T-cell (primary cell): ENCODE measurements at regions not wholly inside any gene's neighbourhood (a gene's known extent, or its start where the extent isn't known, plus 50 kb on each side); places are given as distances from the start of the nearest gene placed in this dataset.

Experiments
- ATAC-seq, 4 experiments: fragments of 200-7000 bp in 3 of 4; fragments of 150-1000 bp in 1 of 4; cut with Tn5 transposase; replicated peaks in 1 of 4; 1 replicate in 3 of 4; 2 replicates in 1 of 4; pipeline ENCODE4 v1.10.0; 2021; ENCODE audit warnings: moderate library complexity in 3 of 4, mild to moderate bottlenecking in 2 of 4, moderate number of reproducible peaks in 1 of 4
- CTCF ChIA-PET, 2 donors: fragments of 300-600 bp; sonication (Branson Sonifier 250); formaldehyde crosslinking; loops; one replicate each; lab custom pipeline; 2022; ENCODE audit warnings: antibody characterized with exemption in 2 of 2; lab: Charles Lee
- POLR2A ChIA-PET, 2 donors: fragments of 300-600 bp; sonication (Branson Sonifier 250); formaldehyde crosslinking; loops; one replicate each; lab custom pipeline; 2022; ENCODE audit warnings: antibody characterized with exemption in 2 of 2; lab: Charles Lee
- DNase-seq, 35 experiments: peaks; one replicate each; pipeline versions ENCODE4 v3.0.0 to v3.0.0-alpha.2; 2013 to 2023
- H3K27ac ChIP-seq: one replicate; pipeline ENCODE4 v1.5.1; 2013; ENCODE audit warnings: low read length
- H3K27me3 ChIP-seq, 2 experiments: replicated peaks in 1 of 2; 1 replicate in 1 of 2; 2 replicates in 1 of 2; pipeline versions ENCODE4 v1.6.1 to v1.7.0; 2013; ENCODE audit warnings: low read length in 1 of 2, mixed read lengths in 1 of 2; ENCODE audit not compliant: control insufficient read depth in 2 of 2, insufficient read depth in 2 of 2; ENCODE audit errors: extremely low read depth in 1 of 2
- H3K36me3 ChIP-seq, 2 donors: 1 replicate in 1 of 2; 2 replicates in 1 of 2; pipeline versions ENCODE4 v1.6.1 to v1.7.0; 2013; ENCODE audit warnings: low read length in 1 of 2; ENCODE audit not compliant: control insufficient read depth in 2 of 2, insufficient read depth in 1 of 2; ENCODE audit errors: extremely low read depth in 1 of 2
- H3K4me1 ChIP-seq, 2 experiments: 1 replicate in 1 of 2; 2 replicates in 1 of 2; pipeline versions ENCODE4 v1.6.1 to v1.7.0; 2013; ENCODE audit warnings: low read length in 2 of 2, mixed read lengths in 1 of 2; ENCODE audit not compliant: insufficient read depth in 2 of 2, control insufficient read depth in 1 of 2; ENCODE audit errors: extremely low read depth in 1 of 2
- H3K4me3 ChIP-seq, 2 donors: 1 replicate in 1 of 2; 2 replicates in 1 of 2; pipeline versions ENCODE4 v1.5.1 to v1.7.0; 2013; ENCODE audit warnings: mild to moderate bottlenecking in 2 of 2, low read length in 1 of 2, moderate library complexity in 1 of 2; ENCODE audit not compliant: control insufficient read depth in 1 of 2; ENCODE audit errors: extremely low read depth in 1 of 2
- H3K9me3 ChIP-seq: 2 replicates; pipeline ENCODE4 v1.7.0; 2013
- H3K27ac Mint-ChIP-seq, 2 donors: one replicate each; pipeline ENCODE4 v1.8.0; 2020 to 2021; ENCODE audit warnings: mild to moderate bottlenecking in 2 of 2, mixed read lengths in 2 of 2
- H3K27me3 Mint-ChIP-seq, 2 donors: one replicate each; pipeline ENCODE4 v1.8.0; 2021 to 2022; ENCODE audit warnings: mixed read lengths in 2 of 2
- H3K36me3 Mint-ChIP-seq: one replicate; pipeline ENCODE4 v1.8.0; 2021; ENCODE audit warnings: mixed read lengths
- H3K4me1 Mint-ChIP-seq, 3 donors: one replicate each; pipeline ENCODE4 v1.8.0; 2020 to 2022; ENCODE audit warnings: mixed read lengths in 3 of 3, mild to moderate bottlenecking in 1 of 3
- H3K4me3 Mint-ChIP-seq, 3 donors: one replicate each; pipeline ENCODE4 v1.8.0; 2020 to 2022; ENCODE audit warnings: mild to moderate bottlenecking in 3 of 3, mixed read lengths in 3 of 3, moderate library complexity in 3 of 3
- H3K9me3 Mint-ChIP-seq, 3 donors: one replicate each; pipeline ENCODE4 v1.8.0; 2020 to 2022; ENCODE audit warnings: mixed read lengths in 3 of 3
- whole genome bisulfite sequencing: methylation state at CpG from one replicate; pipeline ENCODE4 v1.1.5; 2013; ENCODE audit warnings: missing lambda C conversion rate; ENCODE audit not compliant: insufficient coverage; 5-methylcytosine and 5-hydroxymethylcytosine counted together

GRCh38 chr11:95534809-95535208, 254.8 kb downstream of the FAM76B start:
- H3K27ac Mint-ChIP-seq = no peak overlapping the region

GRCh38 chr11:95534226-95534625, 255.4 kb downstream of the FAM76B start:
- CTCF ChIA-PET = no interaction called here
- DNase-seq = no peak
- no peak for ATAC-seq
- POLR2A ChIA-PET = no interaction called here
- Histone ChIP-seq H3K27ac (no peak overlapping the region), H3K27me3 (no peaks in the 10 kb centered on the region), H3K36me3 (no peaks in the 10 kb centered on the region), H3K4me3 (no peak overlapping the region), H3K9me3 (no peaks in the 10 kb centered on the region), H3K4me1 (no peaks in the 10 kb centered on the region)
- Mint-ChIP-seq H3K36me3 (peaks cover 11% of the 10 kb centered on the region), H3K4me1 (peaks cover 0 to 5% (median 0%) of the 10 kb centered on the region in 3 donors), H3K27me3 (peaks cover 6% of the 10 kb centered on the region in 2 donors), H3K9me3 (peaks cover 0 to 22% (median 6%) of the 10 kb centered on the region in 3 donors), H3K27ac (no peak overlapping the region), H3K4me3 (no peak overlapping the region)
- WGBS = no CpG with 5 or more reads among the region's 1 CpG

More at GRCh38 chr11:95534809-95535208, 254.8 kb downstream of the FAM76B start:
- Histone ChIP-seq H3K4me3 (no peak overlapping the region), H3K9me3 (no peaks in the 10 kb centered on the region), H3K36me3 (no peaks in the 10 kb centered on the region), H3K27ac (no peak overlapping the region), H3K4me1 (no peaks in the 10 kb centered on the region), H3K27me3 (no peaks in the 10 kb centered on the region)
- peaks cover 0 to 22% (median 6%) of the 10 kb centered on the region in 3 donors for H3K9me3 Mint-ChIP-seq
- ATAC-seq (no peak), DNase-seq (no peak)
- H3K4me3 Mint-ChIP-seq = no peak overlapping the region
- H3K36me3 Mint-ChIP-seq = peaks cover 11% of the 10 kb centered on the region
- peaks cover 0 to 5% (median 0%) of the 10 kb centered on the region in 3 donors for H3K4me1 Mint-ChIP-seq
- H3K27me3 Mint-ChIP-seq = peaks cover 6% of the 10 kb centered on the region in 2 donors
- ChIA-PET POLR2A (no interaction called here), CTCF (no interaction called here)

GRCh38 chr11:95531116-95531515, 258.5 kb downstream of the FAM76B start:
- no peak overlapping the region for H3K27ac Mint-ChIP-seq
- H3K9me3 Mint-ChIP-seq = peaks cover 0 to 22% (median 6%) of the 10 kb centered on the region in 3 donors
- H3K4me1 Mint-ChIP-seq = peaks cover 0 to 5% (median 0%) of the 10 kb centered on the region in 3 donors
- H3K27me3 ChIP-seq = no peaks in the 10 kb centered on the region
- H3K27ac ChIP-seq = no peak overlapping the region
- CTCF ChIA-PET = no interaction called here
- no peaks in the 10 kb centered on the region for H3K36me3 ChIP-seq
- H3K36me3 Mint-ChIP-seq = peaks cover 11% of the 10 kb centered on the region
- ATAC-seq = no peak
- WGBS = 100% methylated on average over 1 of the region's 3 CpGs
- H3K4me3 ChIP-seq = no peak overlapping the region
- no peak overlapping the region for H3K4me3 Mint-ChIP-seq
- H3K27me3 Mint-ChIP-seq = peaks cover 6% of the 10 kb centered on the region in 2 donors
- POLR2A ChIA-PET = no interaction called here
- no peaks in the 10 kb centered on the region for H3K4me1 ChIP-seq
- DNase-seq = no peak
- no peaks in the 10 kb centered on the region for H3K9me3 ChIP-seq

- no peaks in the 10 kb centered on the region for H3K27me3 Mint-ChIP-seq
- H3K27ac Mint-ChIP-seq = no peak overlapping the region
- Histone ChIP-seq H3K27ac (no peak overlapping the region), H3K4me1 (no peaks in the 10 kb centered on the region), H3K36me3 (no peaks in the 10 kb centered on the region), H3K4me3 (no peak overlapping the region), H3K9me3 (no peaks in the 10 kb centered on the region), H3K27me3 (no peaks in the 10 kb centered on the region)
- DNase-seq (no peak), ATAC-seq (no peak)
- no peaks in the 10 kb centered on the region for H3K4me1 Mint-ChIP-seq
- CTCF ChIA-PET = interaction anchor here in 1 of 2 donors (1.3 kb wide), 1 partner anchor 24 kb away, joined by 3 read pairs; no protein-coding TSS in a partner anchor
- H3K36me3 Mint-ChIP-seq = no peaks in the 10 kb centered on the region
- POLR2A ChIA-PET = no interaction called here
- H3K9me3 Mint-ChIP-seq = no peaks in the 10 kb centered on the region
- H3K4me3 Mint-ChIP-seq = no peak overlapping the region
- WGBS = 100% methylated on average over 1 of the region's 4 CpGs
Measured at GRCh38 chr11:95524314-95525036, 265.1 kb downstream of the FAM76B start.

- H3K4me3 Mint-ChIP-seq = no peak overlapping the region
Measured at GRCh38 chr11:95522874-95523273, 266.7 kb downstream of the FAM76B start.

GRCh38 chr11:95521862-95522261, 267.7 kb downstream of the FAM76B start:
- H3K9me3 ChIP-seq = no peaks in the 10 kb centered on the region
- no peak for ATAC-seq
- H3K4me3 ChIP-seq = no peak overlapping the region
- H3K4me1 ChIP-seq = no peaks in the 10 kb centered on the region
- Mint-ChIP-seq H3K36me3 (no peaks in the 10 kb centered on the region), H3K9me3 (no peaks in the 10 kb centered on the region), H3K4me3 (no peak overlapping the region), H3K4me1 (no peaks in the 10 kb centered on the region), H3K27ac (no peak overlapping the region), H3K27me3 (no peaks in the 10 kb centered on the region)
- no peaks in the 10 kb centered on the region for H3K27me3 ChIP-seq
- no peaks in the 10 kb centered on the region for H3K36me3 ChIP-seq
- no CpG with 5 or more reads among the region's 5 CpGs for WGBS
- POLR2A ChIA-PET = no interaction called here
- H3K27ac ChIP-seq = no peak overlapping the region
- DNase-seq = no peak
- CTCF ChIA-PET = no interaction called here

More at GRCh38 chr11:95522874-95523273, 266.7 kb downstream of the FAM76B start:
- Histone ChIP-seq H3K4me3 (no peak overlapping the region), H3K27me3 (no peaks in the 10 kb centered on the region), H3K27ac (no peak overlapping the region), H3K9me3 (no peaks in the 10 kb centered on the region), H3K4me1 (no peaks in the 10 kb centered on the region), H3K36me3 (no peaks in the 10 kb centered on the region)
- ATAC-seq (no peak), DNase-seq (no peak)
- H3K36me3 Mint-ChIP-seq = no peaks in the 10 kb centered on the region
- no peaks in the 10 kb centered on the region for H3K4me1 Mint-ChIP-seq
- POLR2A ChIA-PET = no interaction called here
- H3K27ac Mint-ChIP-seq = no peak overlapping the region
- H3K9me3 Mint-ChIP-seq = no peaks in the 10 kb centered on the region
- CTCF ChIA-PET = interaction anchor here in 1 of 2 donors (0.7 kb wide), 1 partner anchor 18 kb away, joined by 3 read pairs; no protein-coding TSS in a partner anchor
- H3K27me3 Mint-ChIP-seq = no peaks in the 10 kb centered on the region
- WGBS = 100% methylated on average over 2 of the region's 4 CpGs
